ENCODE measurements at regions not wholly inside any gene's neighbourhood (a gene's known extent, or its start where the extent isn't known, plus 50 kb on each side); places are given as distances from the start of the nearest gene placed in this dataset.

DNA sequence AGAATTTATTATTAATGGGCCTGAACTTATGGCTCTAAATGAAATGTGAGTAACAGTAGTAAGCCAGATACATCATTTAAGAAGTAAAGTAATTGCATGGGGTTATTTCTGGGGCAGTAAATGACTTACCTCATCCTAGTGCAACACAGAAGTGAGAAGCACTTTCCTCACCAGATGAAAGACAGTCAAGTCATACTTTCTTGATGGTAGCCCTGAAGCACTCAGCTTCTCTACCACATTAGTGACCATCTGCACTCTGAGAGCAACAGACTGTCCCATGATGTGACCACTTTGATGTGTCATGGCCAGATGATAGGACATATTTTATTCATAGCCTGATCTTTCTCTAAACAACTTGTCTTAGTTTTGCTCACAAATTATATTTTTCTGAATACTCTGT is 369.5 kb upstream of the PHF14 start:
- no peak for TF ChIP-seq TAF1 (IDR thresholded peaks at IDR 0.05; ENCODE audit: borderline replicate concordance, insufficient read depth, low read length)
- no peak for TF ChIP-seq SIN3A (IDR thresholded peaks at IDR 0.05; ENCODE audit: borderline replicate concordance, insufficient read depth, low read length)
- TF ChIP-seq, protein P1, sequence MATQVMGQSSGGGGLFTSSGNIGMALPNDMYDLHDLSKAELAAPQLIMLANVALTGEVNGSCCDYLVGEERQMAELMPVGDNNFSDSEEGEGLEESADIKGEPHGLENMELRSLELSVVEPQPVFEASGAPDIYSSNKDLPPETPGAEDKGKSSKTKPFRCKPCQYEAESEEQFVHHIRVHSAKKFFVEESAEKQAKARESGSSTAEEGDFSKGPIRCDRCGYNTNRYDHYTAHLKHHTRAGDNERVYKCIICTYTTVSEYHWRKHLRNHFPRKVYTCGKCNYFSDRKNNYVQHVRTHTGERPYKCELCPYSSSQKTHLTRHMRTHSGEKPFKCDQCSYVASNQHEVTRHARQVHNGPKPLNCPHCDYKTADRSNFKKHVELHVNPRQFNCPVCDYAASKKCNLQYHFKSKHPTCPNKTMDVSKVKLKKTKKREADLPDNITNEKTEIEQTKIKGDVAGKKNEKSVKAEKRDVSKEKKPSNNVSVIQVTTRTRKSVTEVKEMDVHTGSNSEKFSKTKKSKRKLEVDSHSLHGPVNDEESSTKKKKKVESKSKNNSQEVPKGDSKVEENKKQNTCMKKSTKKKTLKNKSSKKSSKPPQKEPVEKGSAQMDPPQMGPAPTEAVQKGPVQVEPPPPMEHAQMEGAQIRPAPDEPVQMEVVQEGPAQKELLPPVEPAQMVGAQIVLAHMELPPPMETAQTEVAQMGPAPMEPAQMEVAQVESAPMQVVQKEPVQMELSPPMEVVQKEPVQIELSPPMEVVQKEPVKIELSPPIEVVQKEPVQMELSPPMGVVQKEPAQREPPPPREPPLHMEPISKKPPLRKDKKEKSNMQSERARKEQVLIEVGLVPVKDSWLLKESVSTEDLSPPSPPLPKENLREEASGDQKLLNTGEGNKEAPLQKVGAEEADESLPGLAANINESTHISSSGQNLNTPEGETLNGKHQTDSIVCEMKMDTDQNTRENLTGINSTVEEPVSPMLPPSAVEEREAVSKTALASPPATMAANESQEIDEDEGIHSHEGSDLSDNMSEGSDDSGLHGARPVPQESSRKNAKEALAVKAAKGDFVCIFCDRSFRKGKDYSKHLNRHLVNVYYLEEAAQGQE (IDR thresholded peaks at IDR 0.05; ENCODE audit: insufficient read depth in 1 of 2, low read depth in 2 of 2, low read length in 2 of 2): no peak
- no peak for TF ChIP-seq POLR2AphosphoS5 (IDR thresholded peaks at IDR 0.05; ENCODE audit: low read depth, low read length)
- no peak for TF ChIP-seq FOXP2 (optimal IDR thresholded peaks at IDR 0.05; ENCODE audit: borderline replicate concordance, extremely low read depth, extremely low read length, insufficient read depth)

DNA sequence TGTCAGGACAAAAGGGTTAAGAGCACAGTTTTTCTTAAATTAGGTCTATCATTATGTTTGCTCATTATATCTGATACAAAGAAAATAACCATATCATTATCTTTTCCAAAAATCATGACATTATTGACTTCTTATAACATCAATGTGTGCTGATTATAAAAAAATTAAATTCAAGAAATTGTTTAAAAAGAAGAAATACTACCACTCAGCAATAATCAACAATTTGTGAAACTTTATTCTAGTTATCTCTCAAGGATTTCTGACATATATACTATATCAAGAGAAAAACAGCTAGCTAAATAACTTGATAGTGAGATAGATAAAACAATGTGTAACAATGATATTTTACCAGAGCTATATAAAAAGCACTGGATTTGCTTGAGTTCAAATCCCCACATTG is 360.7 kb upstream of the PHF14 start:
- TF ChIP-seq POLR2AphosphoS5 (IDR thresholded peaks at IDR 0.05; ENCODE audit: low read depth, low read length) (no peak), FOXP2 (optimal IDR thresholded peaks at IDR 0.05; ENCODE audit: borderline replicate concordance, extremely low read depth, extremely low read length, insufficient read depth) (no peak), SIN3A (IDR thresholded peaks at IDR 0.05; ENCODE audit: borderline replicate concordance, insufficient read depth, low read length) (no peak), TAF1 (IDR thresholded peaks at IDR 0.05; ENCODE audit: borderline replicate concordance, insufficient read depth, low read length) (no peak)
- TF ChIP-seq, protein P1 (IDR thresholded peaks at IDR 0.05; ENCODE audit: insufficient read depth in 1 of 2, low read depth in 2 of 2, low read length in 2 of 2): no peak

DNA sequence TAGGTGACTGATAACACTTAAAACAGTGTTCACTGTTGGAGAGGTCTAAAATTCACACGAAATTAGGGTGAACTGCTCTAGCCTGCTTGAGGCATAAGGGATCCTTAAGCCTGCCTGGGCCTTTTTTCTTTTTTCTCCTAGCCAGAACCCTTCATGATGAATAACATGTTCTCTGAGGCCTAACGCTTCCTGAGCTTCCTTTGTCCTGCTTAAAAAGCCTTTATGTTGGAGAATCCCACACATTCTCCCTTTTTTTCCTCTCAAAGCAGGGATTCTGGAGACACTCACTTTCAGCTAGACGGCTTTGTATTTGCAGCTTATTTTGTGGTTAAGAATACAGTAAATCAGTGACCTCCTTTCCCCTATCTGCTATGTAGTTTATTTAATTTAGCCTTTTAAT is 354.7 kb upstream of the PHF14 start:
- TF ChIP-seq POLR2AphosphoS5 (IDR thresholded peaks at IDR 0.05; ENCODE audit: low read depth, low read length) (no peak), SIN3A (IDR thresholded peaks at IDR 0.05; ENCODE audit: borderline replicate concordance, insufficient read depth, low read length) (no peak), FOXP2 (optimal IDR thresholded peaks at IDR 0.05; ENCODE audit: borderline replicate concordance, extremely low read depth, extremely low read length, insufficient read depth) (no peak), TAF1 (IDR thresholded peaks at IDR 0.05; ENCODE audit: borderline replicate concordance, insufficient read depth, low read length) (no peak)
- TF ChIP-seq, protein P1 (IDR thresholded peaks at IDR 0.05; ENCODE audit: insufficient read depth in 1 of 2, low read depth in 2 of 2, low read length in 2 of 2): no peak

DNA sequence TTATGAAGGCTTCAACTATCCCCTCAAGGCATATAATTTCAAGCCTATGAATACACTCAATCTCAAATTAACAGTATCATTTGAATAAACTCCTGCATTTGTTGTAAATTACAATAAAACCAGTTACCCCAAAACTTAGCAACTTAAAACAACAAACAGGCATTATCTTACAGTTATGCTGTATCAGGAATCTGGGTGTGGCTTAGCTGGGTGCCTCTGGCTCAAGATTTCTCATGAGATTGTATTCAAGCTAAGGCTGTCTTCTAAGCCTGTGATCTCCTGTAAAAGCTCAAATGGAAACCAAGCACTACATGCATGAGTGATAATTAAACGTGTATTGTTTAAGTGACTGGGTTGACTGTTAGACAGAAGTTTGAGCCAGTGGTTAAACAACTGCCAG is 341.0 kb upstream of the PHF14 start:
- TF ChIP-seq TAF1 (IDR thresholded peaks at IDR 0.05; ENCODE audit: borderline replicate concordance, insufficient read depth, low read length) (no peak), FOXP2 (optimal IDR thresholded peaks at IDR 0.05; ENCODE audit: borderline replicate concordance, extremely low read depth, extremely low read length, insufficient read depth) (no peak), SIN3A (IDR thresholded peaks at IDR 0.05; ENCODE audit: borderline replicate concordance, insufficient read depth, low read length) (no peak), POLR2AphosphoS5 (IDR thresholded peaks at IDR 0.05; ENCODE audit: low read depth, low read length) (no peak)
- TF ChIP-seq, protein P1 (IDR thresholded peaks at IDR 0.05; ENCODE audit: insufficient read depth in 1 of 2, low read depth in 2 of 2, low read length in 2 of 2): no peak

DNA sequence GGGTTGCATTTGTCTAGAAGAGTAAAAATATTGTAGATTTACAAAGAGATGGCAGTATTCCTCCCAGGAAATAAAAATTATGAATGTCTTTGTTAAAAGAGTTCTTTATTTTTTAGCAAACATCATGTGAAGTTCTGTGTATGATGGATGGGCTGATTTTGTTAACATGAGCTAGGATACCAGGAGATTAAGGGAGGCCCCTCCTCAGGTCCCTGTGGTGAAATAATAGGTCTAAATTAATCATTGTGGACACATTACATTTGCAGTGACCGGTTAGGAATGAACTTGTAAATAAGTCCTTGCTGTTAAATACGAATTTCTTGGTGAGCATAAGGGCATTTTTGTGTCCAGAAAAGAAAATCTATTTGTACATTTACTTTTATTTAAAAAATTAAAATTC is 339.4 kb upstream of the PHF14 start:
- TF ChIP-seq SIN3A (IDR thresholded peaks at IDR 0.05; ENCODE audit: borderline replicate concordance, insufficient read depth, low read length) (no peak), TAF1 (IDR thresholded peaks at IDR 0.05; ENCODE audit: borderline replicate concordance, insufficient read depth, low read length) (no peak), FOXP2 (optimal IDR thresholded peaks at IDR 0.05; ENCODE audit: borderline replicate concordance, extremely low read depth, extremely low read length, insufficient read depth) (no peak), POLR2AphosphoS5 (IDR thresholded peaks at IDR 0.05; ENCODE audit: low read depth, low read length) (no peak)
- TF ChIP-seq, protein P1 (IDR thresholded peaks at IDR 0.05; ENCODE audit: insufficient read depth in 1 of 2, low read depth in 2 of 2, low read length in 2 of 2): no peak

All from PFSK-1 (cell line).